ENCODE measurements at regions not wholly inside any gene's neighbourhood (a gene's known extent, or its start where the extent isn't known, plus 50 kb on each side); places are given as distances from the start of the nearest gene placed in this dataset.
"Not testable (repeated sequence)": the region's sequence is repeated elsewhere in the genome, so short reads cannot be mapped to it uniquely, and the experiment has no call there.

GRCh38 chr6:77264970-77265369 is 198.3 kb downstream of the HTR1B start:
- no peak for TF ChIP-seq CTCF (IDR thresholded peaks at IDR 0.05; ENCODE audit: low read depth, low read length)
- H3K4me3 ChIP-seq (replicated peaks in 1 of 2; ENCODE audit: low read depth in 2 of 2, low read length in 2 of 2): no peak overlapping the region
- DNase-seq (ENCODE audit: low read depth in 2 of 2): no peak

- no peak for DNase-seq (ENCODE audit: low read depth in 2 of 2)
- no peak for TF ChIP-seq CTCF (IDR thresholded peaks at IDR 0.05; ENCODE audit: low read depth, low read length)
- no peak overlapping the region for H3K4me3 ChIP-seq (replicated peaks in 1 of 2; ENCODE audit: low read depth in 2 of 2, low read length in 2 of 2)
Observed at GRCh38 chr6:77263003-77263402, 200.3 kb downstream of the HTR1B start.

GRCh38 chr6:77251801-77252200 is 211.5 kb downstream of the HTR1B start:
- not testable (repeated sequence) for DNase-seq (ENCODE audit: low read depth in 2 of 2); H3K4me3 ChIP-seq (replicated peaks in 1 of 2; ENCODE audit: low read depth in 2 of 2, low read length in 2 of 2)

- DNase-seq (ENCODE audit: low read depth in 2 of 2): no peak
- no peak for TF ChIP-seq CTCF (IDR thresholded peaks at IDR 0.05; ENCODE audit: low read depth, low read length)
- H3K4me3 ChIP-seq (replicated peaks in 1 of 2; ENCODE audit: low read depth in 2 of 2, low read length in 2 of 2): no peak overlapping the region
Observed at GRCh38 chr6:77249560-77249959, 213.7 kb downstream of the HTR1B start.

- peak; percentile 25 to 49 for DNase-seq (ENCODE audit: low read depth in 2 of 2)
- no peak for TF ChIP-seq CTCF (IDR thresholded peaks at IDR 0.05; ENCODE audit: low read depth, low read length)
- H3K4me3 ChIP-seq (replicated peaks in 1 of 2; ENCODE audit: low read depth in 2 of 2, low read length in 2 of 2): no peak overlapping the region
Observed at GRCh38 chr6:77245026-77245425, 218.3 kb downstream of the HTR1B start.

- H3K4me3 ChIP-seq (replicated peaks in 1 of 2; ENCODE audit: low read depth in 2 of 2, low read length in 2 of 2): no peak overlapping the region
- no peak for TF ChIP-seq CTCF (IDR thresholded peaks at IDR 0.05; ENCODE audit: low read depth, low read length)
- no peak for DNase-seq (ENCODE audit: low read depth in 2 of 2)
Observed at GRCh38 chr6:77231438-77232305, 231.6 kb downstream of the HTR1B start.

- no peak for TF ChIP-seq CTCF (IDR thresholded peaks at IDR 0.05; ENCODE audit: low read depth, low read length)
- no peak overlapping the region for H3K4me3 ChIP-seq (replicated peaks in 1 of 2; ENCODE audit: low read depth in 2 of 2, low read length in 2 of 2)
- no peak for DNase-seq (ENCODE audit: low read depth in 2 of 2)
Observed at GRCh38 chr6:77228279-77228678, 235.0 kb downstream of the HTR1B start.

Data from cardiac fibroblast (primary cell).